Spleen (tissue), 11 donors: ENCODE measurements at regions not wholly inside any gene's neighbourhood (a gene's known extent, or its start where the extent isn't known, plus 50 kb on each side); places are given as distances from the start of the nearest gene placed in this dataset.
"Not testable (repeated sequence)": the region's sequence is repeated elsewhere in the genome, so short reads cannot be mapped to it uniquely, and the experiment has no call there.

Experiments
- DNase-seq: peaks from one replicate; pipeline ENCODE4 v3.0.0-alpha.2; 2020
- H3K27ac ChIP-seq, 8 donors: fragments of 200-600 bp; sonication (generic) in 7 of 8; 1 replicate in 4 of 8; 2 replicates in 4 of 8; pipeline versions ENCODE4 v1.5.0 to v1.8.0; 2016 to 2021; ENCODE audit warnings: inconsistent platforms in 4 of 8, mild to moderate bottlenecking in 4 of 8, moderate library complexity in 1 of 8
- H3K27me3 ChIP-seq, 7 donors: fragments of 200-600 bp; sonication (generic) in 6 of 7; replicated peaks in 1 of 7; 1 replicate in 4 of 7; 2 replicates in 3 of 7; pipeline versions ENCODE4 v1.5.0 to v1.8.0; 2016 to 2021; ENCODE audit warnings: inconsistent platforms in 3 of 7, mild to moderate bottlenecking in 1 of 7
- H3K36me3 ChIP-seq, 6 donors: fragments of 200-600 bp; sonication (generic) in 5 of 6; 1 replicate in 4 of 6; 2 replicates in 2 of 6; pipeline versions ENCODE4 v1.5.0 to v1.8.0; 2016 to 2021; ENCODE audit warnings: inconsistent platforms in 2 of 6
- H3K4me1 ChIP-seq, 6 donors: fragments of 200-600 bp; sonication (generic) in 5 of 6; 1 replicate in 3 of 6; 2 replicates in 3 of 6; pipeline versions ENCODE4 v1.5.0 to v1.8.0; 2016 to 2021; ENCODE audit warnings: inconsistent platforms in 3 of 6
- H3K4me3 ChIP-seq, 8 donors: fragments of 200-600 bp; sonication (generic) in 7 of 8; 1 replicate in 4 of 8; 2 replicates in 4 of 8; pipeline versions ENCODE4 v1.5.0 to v1.8.0; 2016 to 2021; ENCODE audit warnings: inconsistent platforms in 4 of 8, mild to moderate bottlenecking in 4 of 8, moderate library complexity in 2 of 8
- H3K9me3 ChIP-seq, 8 donors: fragments of 200-600 bp; sonication (generic) in 7 of 8; 1 replicate in 4 of 8; 2 replicates in 4 of 8; pipeline versions ENCODE4 v1.5.0 to v1.8.0; 2016 to 2021; ENCODE audit warnings: inconsistent platforms in 4 of 8
- POLR2A ChIP-seq, 3 donors: fragments of 450-650 bp; IDR thresholded peaks; one replicate each; pipeline ENCODE4 v1.5.1; 2017; ENCODE audit warnings: antibody characterized with exemption in 3 of 3, mild to moderate bottlenecking in 1 of 3
- POLR2AphosphoS5 ChIP-seq, 3 donors: sonication (generic); formaldehyde crosslinking; IDR thresholded peaks; one replicate each; pipeline ENCODE4 v1.5.1; 2017; ENCODE audit warnings: antibody characterized with exemption in 3 of 3
- WGBS, 5 donors: extraction: QIAGEN DNeasy Blood & Tissue Kit in 3 of 5; methylation state at CpG; one replicate each; pipeline versions ENCODE4 v1.1.5 to v1.1.7; 2013 to 2018; 5-methylcytosine and 5-hydroxymethylcytosine counted together
- intact Hi-C: fragments of 100-400 bp; cut with DNase I; formaldehyde crosslinking; loops from one replicate; pipeline ENCODE4 v1.15.0; 2023; ENCODE audit warnings: low total_unique reads
- TF ChIP-seq, protein P1 (sequence below), 11 experiments: fragments of 200-600 bp in 7 of 11; fragments of 450-650 bp in 4 of 11; sonication (generic) in 4 of 11; IDR thresholded peaks in 8 of 11; conservative IDR thresholded peaks in 3 of 11; 1 replicate in 7 of 11; 2 replicates in 4 of 11; pipeline versions ENCODE4 v1.4.0 to v1.8.0; 2016 to 2021; ENCODE audit warnings: antibody characterized with exemption in 11 of 11, inconsistent platforms in 4 of 11, mild to moderate bottlenecking in 1 of 11
- donor health status: healthy with polysubstance abuse.
- donor health status: DM: no; HTN: no; CAD: no; lungs with moderate emphysema.
- donor health status: DM: no; HTN: no; CAD: no.
- donor health status: Bipolar disorder and iron deficiency.
- donor health status: healthy.
- donor health status: DM: no; HTN: no; CAD: no.
- donor health status: DM: yes; HTN: yes; CAD: no.

DNA sequence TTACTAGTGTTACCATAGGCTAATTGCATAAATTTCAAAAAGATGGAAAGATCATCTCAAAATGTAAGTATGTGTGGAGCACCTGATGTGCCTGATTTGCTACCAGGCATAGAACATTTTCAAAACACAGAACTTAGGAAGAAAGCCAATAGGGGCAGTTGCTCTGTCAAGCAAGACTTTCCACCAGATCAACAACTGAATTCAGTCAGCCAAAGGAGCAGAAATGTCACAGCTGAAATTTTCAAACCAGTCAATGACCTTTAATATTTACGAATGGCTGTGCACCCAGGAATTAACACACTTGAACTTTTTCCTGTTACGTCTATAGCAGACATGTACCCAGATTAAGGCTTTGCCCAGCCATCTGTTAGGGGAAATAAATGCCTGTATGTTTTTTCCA lies 452.8 kb upstream of the PTGER4 start:
- Histone ChIP-seq H3K9me3 (no peaks in the 10 kb centered on the region), H3K36me3 (no peaks in the 10 kb centered on the region), H3K27me3 (no peaks in the 10 kb centered on the region), H3K4me3 (no peak overlapping the region), H3K4me1 (peaks cover 0 to 14% (median 8%) of the 10 kb centered on the region in 6 donors), H3K27ac (no peak overlapping the region)
- intact Hi-C loops: no loop called here
- TF ChIP-seq, protein P1, sequence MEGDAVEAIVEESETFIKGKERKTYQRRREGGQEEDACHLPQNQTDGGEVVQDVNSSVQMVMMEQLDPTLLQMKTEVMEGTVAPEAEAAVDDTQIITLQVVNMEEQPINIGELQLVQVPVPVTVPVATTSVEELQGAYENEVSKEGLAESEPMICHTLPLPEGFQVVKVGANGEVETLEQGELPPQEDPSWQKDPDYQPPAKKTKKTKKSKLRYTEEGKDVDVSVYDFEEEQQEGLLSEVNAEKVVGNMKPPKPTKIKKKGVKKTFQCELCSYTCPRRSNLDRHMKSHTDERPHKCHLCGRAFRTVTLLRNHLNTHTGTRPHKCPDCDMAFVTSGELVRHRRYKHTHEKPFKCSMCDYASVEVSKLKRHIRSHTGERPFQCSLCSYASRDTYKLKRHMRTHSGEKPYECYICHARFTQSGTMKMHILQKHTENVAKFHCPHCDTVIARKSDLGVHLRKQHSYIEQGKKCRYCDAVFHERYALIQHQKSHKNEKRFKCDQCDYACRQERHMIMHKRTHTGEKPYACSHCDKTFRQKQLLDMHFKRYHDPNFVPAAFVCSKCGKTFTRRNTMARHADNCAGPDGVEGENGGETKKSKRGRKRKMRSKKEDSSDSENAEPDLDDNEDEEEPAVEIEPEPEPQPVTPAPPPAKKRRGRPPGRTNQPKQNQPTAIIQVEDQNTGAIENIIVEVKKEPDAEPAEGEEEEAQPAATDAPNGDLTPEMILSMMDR (IDR thresholded peaks at IDR 0.05 in 8 of 11, conservative IDR thresholded peaks at IDR 0.05 in 3 of 11): no peak
- TF ChIP-seq POLR2AphosphoS5 (IDR thresholded peaks at IDR 0.05) (no peak), POLR2A (IDR thresholded peaks at IDR 0.05) (no peak)
- DNase-seq: no peak
- 45 to 73% (median 61%) methylated on average over 2 of the region's 2 CpGs for WGBS, 5 donors

- H3K4me1 ChIP-seq: peaks cover 0 to 14% (median 8%) of the 10 kb centered on the region in 6 donors
- H3K27ac ChIP-seq, intact Hi-C loops, DNase-seq, H3K9me3 ChIP-seq, H3K36me3 ChIP-seq, H3K27me3 ChIP-seq, H3K4me3 ChIP-seq: not testable (repeated sequence)
- 68 to 79% (median 73%) methylated on average over 2 of the region's 2 CpGs for WGBS, 5 donors
These were observed 454.6 kb upstream of the PTGER4 start for GRCh38 chr5:40225147-40225546.

DNA sequence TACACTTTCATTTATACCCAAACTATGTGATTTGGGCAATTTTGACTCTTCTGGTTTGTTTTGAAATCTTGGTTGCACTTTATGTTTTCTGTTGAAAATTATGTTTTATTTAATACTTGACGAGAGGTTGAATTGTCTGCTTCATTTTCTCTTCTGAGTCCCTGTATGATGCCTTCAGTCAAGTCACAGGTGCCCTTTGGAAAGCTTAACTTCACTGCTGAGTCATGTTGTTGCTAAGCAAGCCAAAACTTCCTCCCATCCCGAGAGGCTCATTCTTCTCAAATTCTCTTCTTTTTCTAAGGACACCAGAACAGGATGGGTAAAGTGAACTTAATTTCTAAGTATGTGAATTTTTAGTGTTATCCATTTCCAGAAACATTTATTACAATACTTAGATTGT lies 455.3 kb upstream of the PTGER4 start:
- 42 to 58% (median 54%) methylated on average over 2 of the region's 2 CpGs for WGBS, 5 donors
- Histone ChIP-seq H3K4me1 (peaks cover 0 to 14% (median 8%) of the 10 kb centered on the region in 6 donors), H3K27ac (no peak overlapping the region), H3K4me3 (no peak overlapping the region), H3K9me3 (no peaks in the 10 kb centered on the region), H3K36me3 (no peaks in the 10 kb centered on the region), H3K27me3 (no peaks in the 10 kb centered on the region)
- intact Hi-C loops: no loop called here
- TF ChIP-seq POLR2AphosphoS5 (IDR thresholded peaks at IDR 0.05) (no peak), POLR2A (IDR thresholded peaks at IDR 0.05) (no peak)
- TF ChIP-seq, protein P1 (IDR thresholded peaks at IDR 0.05 in 8 of 11, conservative IDR thresholded peaks at IDR 0.05 in 3 of 11): no peak
- no peak for DNase-seq

- intact Hi-C loops: no loop called here
- Histone ChIP-seq H3K4me1 (peaks cover 0 to 14% (median 8%) of the 10 kb centered on the region in 6 donors), H3K27me3 (no peaks in the 10 kb centered on the region), H3K9me3 (no peaks in the 10 kb centered on the region), H3K27ac (no peak overlapping the region), H3K36me3 (no peaks in the 10 kb centered on the region), H3K4me3 (no peak overlapping the region)
- TF ChIP-seq POLR2A (IDR thresholded peaks at IDR 0.05) (no peak), POLR2AphosphoS5 (IDR thresholded peaks at IDR 0.05) (no peak)
- TF ChIP-seq, protein P1 (IDR thresholded peaks at IDR 0.05 in 8 of 11, conservative IDR thresholded peaks at IDR 0.05 in 3 of 11): no peak
- WGBS, 5 donors: 58 to 72% (median 69%) methylated on average over 5 of the region's 5 CpGs
- no peak for DNase-seq
These were observed 455.8 kb upstream of the PTGER4 start for GRCh38 chr5:40223884-40224402.

DNA sequence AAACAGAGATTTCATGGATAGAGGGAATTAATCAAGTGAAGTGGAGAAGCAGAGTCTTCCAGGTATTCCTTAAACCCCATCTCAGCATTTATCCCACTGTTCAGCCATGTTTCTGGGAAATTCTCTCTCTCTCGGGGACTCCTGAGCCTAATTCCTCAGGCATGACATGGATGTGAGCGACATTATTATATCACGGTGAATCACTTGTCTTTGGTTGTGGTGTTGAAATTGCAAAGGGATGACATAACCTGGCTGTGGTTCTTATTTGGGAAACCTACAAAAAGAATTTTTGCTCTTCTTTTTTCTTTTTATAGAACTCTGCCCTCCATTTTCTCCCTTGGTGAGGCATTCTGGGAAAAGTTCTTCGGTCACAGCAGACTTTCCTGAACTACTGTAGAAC lies 457.9 kb upstream of the PTGER4 start:
- no peak overlapping the region for H3K27ac ChIP-seq
- TF ChIP-seq, protein P1 (IDR thresholded peaks at IDR 0.05 in 8 of 11, conservative IDR thresholded peaks at IDR 0.05 in 3 of 11): no peak
- no peak for TF ChIP-seq POLR2AphosphoS5 (IDR thresholded peaks at IDR 0.05)
- TF ChIP-seq POLR2A (IDR thresholded peaks at IDR 0.05): no peak
- no peak overlapping the region for H3K4me3 ChIP-seq
- intact Hi-C loops: no loop called here
- no peaks in the 10 kb centered on the region for H3K9me3 ChIP-seq
- peaks cover 0 to 14% (median 8%) of the 10 kb centered on the region in 6 donors for H3K4me1 ChIP-seq
- no peaks in the 10 kb centered on the region for H3K36me3 ChIP-seq
- no peak for DNase-seq
- 93 to 96% (median 95%) methylated on average over 4 of the region's 4 CpGs for WGBS, 5 donors
- no peaks in the 10 kb centered on the region for H3K27me3 ChIP-seq
